Ascending aorta (tissue), 2 donors: ENCODE measurements at regions not wholly inside any gene's neighbourhood (a gene's known extent, or its start where the extent isn't known, plus 50 kb on each side); places are given as distances from the start of the nearest gene placed in this dataset.

Experiments used
- DNase-seq, 2 donors: peaks; one replicate each; pipeline ENCODE4 v3.0.0-alpha.2; 2019; ENCODE audit warnings: low spot score in 2 of 2
- H3K27ac ChIP-seq, 2 donors: fragments of 200-600 bp; sonication (generic); one replicate each; pipeline ENCODE4 v1.5.1; 2016 to 2017; ENCODE audit warnings: mild to moderate bottlenecking in 1 of 2
- H3K27me3 ChIP-seq: fragments of 200-600 bp; sonication (generic); one replicate; pipeline ENCODE4 v1.5.1; 2017
- H3K36me3 ChIP-seq, 2 donors: fragments of 200-600 bp; sonication (generic); one replicate each; pipeline ENCODE4 v1.5.1; 2016
- H3K4me1 ChIP-seq, 2 donors: fragments of 200-600 bp; sonication (generic); one replicate each; pipeline ENCODE4 v1.5.1; 2016 to 2017; ENCODE audit warnings: mild to moderate bottlenecking in 1 of 2
- H3K4me3 ChIP-seq, 2 donors: fragments of 200-600 bp; sonication (generic); one replicate each; pipeline ENCODE4 v1.5.1; 2016 to 2017; ENCODE audit warnings: mild to moderate bottlenecking in 1 of 2
- H3K9me3 ChIP-seq, 2 donors: fragments of 200-600 bp; sonication (generic); one replicate each; pipeline ENCODE4 v1.5.1; 2016
- CTCF ChIP-seq, 3 experiments: fragments of 200-600 bp in 2 of 3; fragments of 450-650 bp in 1 of 3; sonication (generic) in 2 of 3; IDR thresholded peaks; one replicate each; pipeline ENCODE4 v1.5.1; 2016 to 2019; ENCODE audit warnings: antibody characterized with exemption in 3 of 3, mild to moderate bottlenecking in 1 of 3, moderate library complexity in 1 of 3
- intact Hi-C: fragments of 100-400 bp; cut with DNase I; formaldehyde crosslinking; loops from one replicate; pipeline ENCODE4 v1.15.1; 2023

- H3K36me3 ChIP-seq, result no peaks in the 10 kb centered on the region
- H3K4me1 ChIP-seq, result no peaks in the 10 kb centered on the region
- no peak overlapping the region for H3K4me3 ChIP-seq
- H3K27ac ChIP-seq, result no peak overlapping the region
- intact Hi-C loops, result no loop called here
- H3K27me3 ChIP-seq, result no peaks in the 10 kb centered on the region
- no peak for DNase-seq
- H3K9me3 ChIP-seq, result peaks cover 14 to 16% of the 10 kb centered on the region in 2 donors
- no peak for TF ChIP-seq CTCF (IDR thresholded peaks at IDR 0.05)
Measured at GRCh38 chrX:114332766-114333165, 251.1 kb upstream of the HTR2C start.

GRCh38 chrX:114334473-114334982 lies 249.4 kb upstream of the HTR2C start:
- intact Hi-C loops, result no loop called here
- no peak for TF ChIP-seq CTCF (IDR thresholded peaks at IDR 0.05)
- Histone ChIP-seq H3K9me3 (peaks cover 14 to 16% of the 10 kb centered on the region in 2 donors), H3K27me3 (no peaks in the 10 kb centered on the region), H3K27ac (no peak overlapping the region), H3K4me3 (no peak overlapping the region), H3K4me1 (no peaks in the 10 kb centered on the region), H3K36me3 (no peaks in the 10 kb centered on the region)
- DNase-seq, result no peak

GRCh38 chrX:114338870-114339269 lies 245.0 kb upstream of the HTR2C start:
- H3K9me3 ChIP-seq, result peaks cover 3 to 8% of the 10 kb centered on the region in 2 donors
- intact Hi-C loops, result no loop called here
- H3K36me3 ChIP-seq, result no peaks in the 10 kb centered on the region
- no peaks in the 10 kb centered on the region for H3K4me1 ChIP-seq
- H3K27ac ChIP-seq, result no peak overlapping the region
- no peak for DNase-seq
- no peak overlapping the region for H3K4me3 ChIP-seq
- TF ChIP-seq CTCF (IDR thresholded peaks at IDR 0.05), result no peak
- H3K27me3 ChIP-seq, result no peaks in the 10 kb centered on the region

GRCh38 chrX:114344756-114345349 lies 239.0 kb upstream of the HTR2C start:
- Histone ChIP-seq H3K36me3 (no peaks in the 10 kb centered on the region), H3K9me3 (no peaks in the 10 kb centered on the region), H3K27me3 (no peaks in the 10 kb centered on the region), H3K4me3 (no peak overlapping the region), H3K27ac (no peak overlapping the region), H3K4me1 (no peaks in the 10 kb centered on the region)
- no peak for DNase-seq
- intact Hi-C loops, result no loop called here
- peak in 2 of 3 experiments; percentile 47 to 51 for TF ChIP-seq CTCF (IDR thresholded peaks at IDR 0.05)

GRCh38 chrX:114361076-114361725 lies 222.7 kb upstream of the HTR2C start:
- H3K4me3 ChIP-seq, result no peak overlapping the region
- no peak overlapping the region for H3K27ac ChIP-seq
- H3K4me1 ChIP-seq, result no peaks in the 10 kb centered on the region
- DNase-seq, result no peak
- TF ChIP-seq CTCF (IDR thresholded peaks at IDR 0.05), result no peak
- no peaks in the 10 kb centered on the region for H3K9me3 ChIP-seq
- H3K27me3 ChIP-seq, result no peaks in the 10 kb centered on the region
- H3K36me3 ChIP-seq, result no peaks in the 10 kb centered on the region
- intact Hi-C loops, result no loop called here
